ENCODE measurements at regions not wholly inside any gene's neighbourhood (a gene's known extent, or its start where the extent isn't known, plus 50 kb on each side); places are given as distances from the start of the nearest gene placed in this dataset.

DNA sequence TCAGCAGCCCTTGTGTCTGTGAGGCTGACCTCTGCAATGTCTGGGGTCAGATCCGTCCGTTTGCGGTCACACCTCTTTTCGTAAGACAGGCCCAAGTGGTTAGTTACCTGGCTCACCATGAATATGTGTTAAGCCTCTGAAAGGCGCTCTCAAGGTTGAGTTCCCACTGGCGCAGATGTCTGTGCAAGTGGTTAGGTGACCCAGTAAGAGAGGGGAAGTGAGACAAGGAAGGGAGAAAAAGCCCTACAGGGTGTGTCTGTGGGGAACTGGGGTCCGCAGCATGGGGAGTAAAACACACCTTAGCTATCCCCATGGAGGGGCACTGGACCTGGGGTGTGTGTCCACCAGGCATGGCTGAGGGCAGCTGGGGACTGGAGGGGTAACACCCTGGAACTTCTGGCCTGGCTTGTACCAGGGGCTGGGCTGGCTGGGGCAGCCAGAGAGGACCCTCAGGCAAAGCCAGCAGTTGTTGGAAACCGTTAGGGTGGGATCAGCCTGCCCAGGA lies 391.6 kb upstream of the PROK2 start:
- no peaks in the 10 kb centered on the region for H3K9me2 ChIP-seq (replicated peaks; ENCODE audit: insufficient read depth, low read length)
- no peaks in the 10 kb centered on the region for H4K20me1 ChIP-seq (ENCODE audit: insufficient read depth, low read depth, low read length)
- H3K27me3 ChIP-seq (ENCODE audit: low read length): no peaks in the 10 kb centered on the region
- H2AFZ ChIP-seq (ENCODE audit: low read length): no peak overlapping the region
- peak overlapping the region; percentile 58 for H3K4me2 ChIP-seq (ENCODE audit: low read depth, low read length, poor library complexity, severe bottlenecking)
- no peaks in the 10 kb centered on the region for H3K79me2 ChIP-seq (ENCODE audit: low read length)
- H3K4me1 ChIP-seq (ENCODE audit: low read length): peaks cover 36% of the 10 kb centered on the region
- peak; percentile 87 for DNase-seq
- H3K4me3 ChIP-seq (ENCODE audit: low read length): peak overlapping the region; percentile 58
- H3K27ac ChIP-seq (ENCODE audit: low read length): no peak overlapping the region; the same call in 1 of the 2 replicates
- peak overlapping the region; percentile 45 for H3K9ac ChIP-seq (ENCODE audit: low read length)
- H3K9me3 ChIP-seq (ENCODE audit: low read length): no peaks in the 10 kb centered on the region
- H3K36me3 ChIP-seq (ENCODE audit: insufficient read depth, low read length): no peaks in the 10 kb centered on the region

DNA sequence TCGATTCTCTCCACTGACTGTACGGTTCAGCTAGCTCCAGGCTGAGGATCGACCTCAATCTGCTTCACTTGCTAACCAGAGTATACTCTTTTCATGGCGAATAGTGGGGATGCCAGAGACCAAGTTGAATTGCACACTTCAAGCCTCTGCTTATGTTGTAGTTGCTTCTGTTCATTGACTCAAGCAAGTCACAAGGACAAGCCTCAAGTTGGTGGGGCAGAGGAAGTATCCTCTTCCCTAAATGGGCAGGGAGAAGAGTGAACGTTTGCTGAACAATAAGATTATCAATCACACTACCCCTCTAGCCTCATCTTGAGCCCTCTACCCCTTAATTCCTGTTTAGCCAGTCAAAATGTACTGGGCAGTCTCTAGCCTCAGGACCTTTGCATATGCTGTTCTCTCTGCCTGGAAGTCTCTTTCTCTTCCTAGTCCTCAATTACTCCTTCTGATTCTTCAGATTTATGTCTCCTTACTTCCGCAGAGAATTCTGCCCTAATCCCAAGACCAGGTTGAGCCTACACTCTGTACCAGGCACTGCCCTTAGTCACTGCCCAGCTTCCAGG lies 390.4 kb upstream of the PROK2 start:
- peaks cover 36% of the 10 kb centered on the region for H3K4me1 ChIP-seq (ENCODE audit: low read length)
- no peaks in the 10 kb centered on the region for H4K20me1 ChIP-seq (ENCODE audit: insufficient read depth, low read depth, low read length)
- H3K36me3 ChIP-seq (ENCODE audit: insufficient read depth, low read length): no peaks in the 10 kb centered on the region
- no peak overlapping the region for H3K4me3 ChIP-seq (ENCODE audit: low read length)
- DNase-seq: no peak
- no peak overlapping the region for H3K4me2 ChIP-seq (ENCODE audit: low read depth, low read length, poor library complexity, severe bottlenecking)
- no peak overlapping the region for H2AFZ ChIP-seq (ENCODE audit: low read length)
- H3K27me3 ChIP-seq (ENCODE audit: low read length): no peaks in the 10 kb centered on the region
- H3K9me2 ChIP-seq (replicated peaks; ENCODE audit: insufficient read depth, low read length): no peaks in the 10 kb centered on the region
- no peaks in the 10 kb centered on the region for H3K9me3 ChIP-seq (ENCODE audit: low read length)
- H3K27ac ChIP-seq (ENCODE audit: low read length): no peak overlapping the region
- H3K9ac ChIP-seq (ENCODE audit: low read length): no peak overlapping the region
- no peaks in the 10 kb centered on the region for H3K79me2 ChIP-seq (ENCODE audit: low read length)

DNA sequence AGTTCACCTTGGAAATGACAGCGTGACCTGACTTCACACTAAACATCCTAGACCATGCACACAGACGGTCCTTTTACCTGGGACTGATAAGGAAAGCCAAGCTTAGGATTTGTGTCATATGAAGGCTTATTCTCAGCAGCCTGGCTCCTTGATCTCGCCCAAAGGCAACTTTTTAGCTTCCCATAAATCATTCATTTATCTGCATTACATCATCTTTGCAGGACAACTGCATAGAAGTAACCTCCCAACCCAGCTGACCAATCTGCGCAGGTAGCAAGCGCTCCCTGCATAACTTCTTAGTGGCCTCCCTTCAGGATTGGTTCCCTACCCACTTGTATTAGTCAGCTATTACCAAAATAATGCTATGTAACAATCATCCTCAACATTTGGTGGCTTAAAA lies 389.9 kb upstream of the PROK2 start:
- Histone ChIP-seq H3K9me3 (ENCODE audit: low read length) (no peaks in the 10 kb centered on the region), H3K27me3 (ENCODE audit: low read length) (no peaks in the 10 kb centered on the region)

DNA sequence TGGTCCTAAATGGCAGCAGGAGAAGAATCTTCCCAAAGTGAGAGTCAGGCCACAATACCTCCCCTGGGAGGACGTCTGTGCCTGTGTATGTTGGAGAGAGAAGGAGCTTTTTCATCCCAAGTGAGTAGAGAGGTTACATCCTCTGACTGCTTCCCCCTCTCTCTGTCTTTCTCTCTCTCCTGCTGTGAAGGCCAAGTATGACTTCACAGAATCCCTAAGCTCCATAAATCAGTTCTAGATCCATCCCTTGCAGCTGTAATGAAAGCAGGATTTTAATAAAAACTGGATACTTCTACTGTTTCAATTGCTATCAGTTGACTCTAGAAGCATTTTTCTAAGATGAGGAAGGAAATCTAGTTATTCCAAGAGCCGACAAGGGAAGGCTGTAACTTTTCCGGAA lies 389.1 kb upstream of the PROK2 start:
- Histone ChIP-seq H3K4me2 (ENCODE audit: low read depth, low read length, poor library complexity, severe bottlenecking) (no peak overlapping the region), H3K79me2 (ENCODE audit: low read length) (no peaks in the 10 kb centered on the region), H2AFZ (ENCODE audit: low read length) (no peak overlapping the region), H3K27me3 (ENCODE audit: low read length) (no peaks in the 10 kb centered on the region), H3K9me3 (ENCODE audit: low read length) (no peaks in the 10 kb centered on the region), H4K20me1 (ENCODE audit: insufficient read depth, low read depth, low read length) (no peaks in the 10 kb centered on the region), H3K4me1 (ENCODE audit: low read length) (peaks cover 48% of the 10 kb centered on the region), H3K27ac (ENCODE audit: low read length) (no peak overlapping the region), H3K9me2 (replicated peaks; ENCODE audit: insufficient read depth, low read length) (no peaks in the 10 kb centered on the region), H3K4me3 (ENCODE audit: low read length) (no peak overlapping the region), H3K36me3 (ENCODE audit: insufficient read depth, low read length) (no peaks in the 10 kb centered on the region), H3K9ac (ENCODE audit: low read length) (no peak overlapping the region)
- no peak for DNase-seq

More for the DNA sequence above, 389.9 kb upstream of the PROK2 start:
- Histone ChIP-seq H3K4me3 (ENCODE audit: low read length) (no peak overlapping the region), H4K20me1 (ENCODE audit: insufficient read depth, low read depth, low read length) (no peaks in the 10 kb centered on the region), H3K9me2 (replicated peaks; ENCODE audit: insufficient read depth, low read length) (no peaks in the 10 kb centered on the region), H2AFZ (ENCODE audit: low read length) (no peak overlapping the region), H3K79me2 (ENCODE audit: low read length) (no peaks in the 10 kb centered on the region), H3K27ac (ENCODE audit: low read length) (no peak overlapping the region), H3K4me2 (ENCODE audit: low read depth, low read length, poor library complexity, severe bottlenecking) (no peak overlapping the region), H3K9ac (ENCODE audit: low read length) (no peak overlapping the region), H3K36me3 (ENCODE audit: insufficient read depth, low read length) (no peaks in the 10 kb centered on the region), H3K4me1 (ENCODE audit: low read length) (peaks cover 41% of the 10 kb centered on the region)
- DNase-seq: no peak

GRCh38 chr3:72171946-72172345 lies 387.0 kb upstream of the PROK2 start:
- no peak overlapping the region for H3K4me2 ChIP-seq (ENCODE audit: low read depth, low read length, poor library complexity, severe bottlenecking)
- no peaks in the 10 kb centered on the region for H3K79me2 ChIP-seq (ENCODE audit: low read length)
- H3K4me3 ChIP-seq (ENCODE audit: low read length): no peak overlapping the region
- H3K36me3 ChIP-seq (ENCODE audit: insufficient read depth, low read length): no peaks in the 10 kb centered on the region
- H3K9me2 ChIP-seq (replicated peaks; ENCODE audit: insufficient read depth, low read length): no peaks in the 10 kb centered on the region
- no peaks in the 10 kb centered on the region for H3K9me3 ChIP-seq (ENCODE audit: low read length)
- H3K4me1 ChIP-seq (ENCODE audit: low read length): peaks cover 46% of the 10 kb centered on the region
- DNase-seq: no peak
- H3K9ac ChIP-seq (ENCODE audit: low read length): no peak overlapping the region
- H3K27me3 ChIP-seq (ENCODE audit: low read length): no peaks in the 10 kb centered on the region
- H4K20me1 ChIP-seq (ENCODE audit: insufficient read depth, low read depth, low read length): no peaks in the 10 kb centered on the region
- no peak overlapping the region for H2AFZ ChIP-seq (ENCODE audit: low read length)
- no peak overlapping the region for H3K27ac ChIP-seq (ENCODE audit: low read length)

GRCh38 chr3:72171463-72171881 lies 386.5 kb upstream of the PROK2 start:
- Histone ChIP-seq H3K9me2 (replicated peaks; ENCODE audit: insufficient read depth, low read length) (no peaks in the 10 kb centered on the region), H3K27ac (ENCODE audit: low read length) (no peak overlapping the region), H3K4me3 (ENCODE audit: low read length) (no peak overlapping the region), H3K36me3 (ENCODE audit: insufficient read depth, low read length) (no peaks in the 10 kb centered on the region), H3K79me2 (ENCODE audit: low read length) (no peaks in the 10 kb centered on the region), H3K27me3 (ENCODE audit: low read length) (no peaks in the 10 kb centered on the region), H2AFZ (ENCODE audit: low read length) (no peak overlapping the region), H4K20me1 (ENCODE audit: insufficient read depth, low read depth, low read length) (no peaks in the 10 kb centered on the region), H3K4me1 (ENCODE audit: low read length) (peaks cover 42% of the 10 kb centered on the region), H3K9me3 (ENCODE audit: low read length) (no peaks in the 10 kb centered on the region), H3K9ac (ENCODE audit: low read length) (no peak overlapping the region), H3K4me2 (ENCODE audit: low read depth, low read length, poor library complexity, severe bottlenecking) (no peak overlapping the region)
- DNase-seq: no peak

DNA sequence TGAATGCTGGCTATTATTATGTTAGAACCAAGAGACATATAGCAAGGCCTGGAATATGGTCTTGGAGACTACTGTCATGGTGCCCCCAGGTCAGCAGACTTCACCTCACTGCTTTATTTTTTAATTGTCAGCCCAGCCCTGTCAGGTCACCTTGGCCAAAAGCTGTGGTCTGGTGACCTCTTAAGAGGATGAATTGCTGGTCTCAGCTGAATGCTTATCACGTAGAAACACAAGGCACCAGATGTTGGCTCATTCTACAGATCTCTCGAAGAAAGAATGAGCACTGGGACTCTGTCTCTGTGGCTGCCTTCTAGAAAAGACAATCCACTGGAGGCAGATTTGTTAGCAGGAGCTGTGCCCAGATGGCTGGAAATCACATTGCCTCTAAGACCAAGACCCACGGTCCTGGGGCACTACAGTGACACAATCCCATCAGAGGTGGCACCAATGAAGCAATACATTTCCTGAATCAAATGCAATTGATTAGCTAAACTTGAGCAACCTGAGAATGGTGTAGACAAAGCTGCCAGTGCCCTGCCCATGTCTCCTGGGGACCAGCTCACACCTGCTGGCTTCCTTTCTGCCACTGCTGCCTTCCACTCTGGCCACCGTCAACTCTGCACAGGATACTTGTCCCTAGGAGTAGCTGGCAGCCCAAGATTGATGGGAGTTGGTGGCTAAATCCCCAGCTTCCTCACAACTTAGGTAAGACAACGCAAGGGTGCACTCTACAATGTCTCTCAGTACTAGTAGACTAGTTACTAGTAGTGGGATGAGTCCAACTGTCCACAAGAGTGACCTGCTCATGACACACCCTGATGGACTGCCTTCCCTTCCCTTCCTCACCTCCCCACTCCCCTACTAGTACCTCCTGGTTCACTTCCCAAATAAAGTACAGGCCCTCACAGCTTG lies 384.9 kb upstream of the PROK2 start:
- no peaks in the 10 kb centered on the region for H3K27me3 ChIP-seq (ENCODE audit: low read length)
- H3K4me3 ChIP-seq (ENCODE audit: low read length): no peak overlapping the region
- no peaks in the 10 kb centered on the region for H3K36me3 ChIP-seq (ENCODE audit: insufficient read depth, low read length)
- no peaks in the 10 kb centered on the region for H3K79me2 ChIP-seq (ENCODE audit: low read length)
- no peak for DNase-seq
- H3K27ac ChIP-seq (ENCODE audit: low read length): no peak overlapping the region
- H3K9me2 ChIP-seq (replicated peaks; ENCODE audit: insufficient read depth, low read length): no peaks in the 10 kb centered on the region
- no peaks in the 10 kb centered on the region for H4K20me1 ChIP-seq (ENCODE audit: insufficient read depth, low read depth, low read length)
- H3K4me2 ChIP-seq (ENCODE audit: low read depth, low read length, poor library complexity, severe bottlenecking): no peak overlapping the region
- no peak overlapping the region for H2AFZ ChIP-seq (ENCODE audit: low read length)
- H3K9me3 ChIP-seq (ENCODE audit: low read length): no peaks in the 10 kb centered on the region
- peaks cover 46% of the 10 kb centered on the region for H3K4me1 ChIP-seq (ENCODE audit: low read length)
- no peak overlapping the region for H3K9ac ChIP-seq (ENCODE audit: low read length)

DNA sequence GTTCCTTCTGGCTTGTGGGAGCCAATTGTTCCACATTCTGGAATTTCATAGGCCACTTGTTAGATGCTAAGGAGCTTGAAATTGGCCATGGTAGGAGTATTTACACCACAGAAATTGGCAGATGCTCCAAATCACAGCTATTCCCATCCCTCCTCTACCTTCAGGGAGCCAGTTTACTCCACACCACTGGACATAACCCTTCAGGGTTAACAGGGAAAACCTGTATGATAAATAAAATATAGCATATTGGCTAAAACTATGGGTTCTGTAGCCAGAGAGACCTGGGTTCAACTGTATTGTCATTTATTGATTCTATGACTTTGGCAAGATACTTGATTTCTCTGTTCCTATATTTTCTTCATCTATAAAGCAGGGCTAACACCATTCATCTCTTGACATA lies 384.2 kb upstream of the PROK2 start:
- Histone ChIP-seq H3K9me3 (ENCODE audit: low read length) (no peaks in the 10 kb centered on the region), H3K27me3 (ENCODE audit: low read length) (no peaks in the 10 kb centered on the region), H3K79me2 (ENCODE audit: low read length) (no peaks in the 10 kb centered on the region), H3K9ac (ENCODE audit: low read length) (no peak overlapping the region), H3K4me3 (ENCODE audit: low read length) (no peak overlapping the region), H3K9me2 (replicated peaks; ENCODE audit: insufficient read depth, low read length) (no peaks in the 10 kb centered on the region), H2AFZ (ENCODE audit: low read length) (no peak overlapping the region), H4K20me1 (ENCODE audit: insufficient read depth, low read depth, low read length) (no peaks in the 10 kb centered on the region), H3K36me3 (ENCODE audit: insufficient read depth, low read length) (no peaks in the 10 kb centered on the region), H3K4me2 (ENCODE audit: low read depth, low read length, poor library complexity, severe bottlenecking) (no peak overlapping the region), H3K4me1 (ENCODE audit: low read length) (peaks cover 53% of the 10 kb centered on the region), H3K27ac (ENCODE audit: low read length) (no peak overlapping the region)
- DNase-seq: no peak
